ENCODE measurements at regions not wholly inside any gene's neighbourhood (a gene's known extent, or its start where the extent isn't known, plus 50 kb on each side); places are given as distances from the start of the nearest gene placed in this dataset.

DNA sequence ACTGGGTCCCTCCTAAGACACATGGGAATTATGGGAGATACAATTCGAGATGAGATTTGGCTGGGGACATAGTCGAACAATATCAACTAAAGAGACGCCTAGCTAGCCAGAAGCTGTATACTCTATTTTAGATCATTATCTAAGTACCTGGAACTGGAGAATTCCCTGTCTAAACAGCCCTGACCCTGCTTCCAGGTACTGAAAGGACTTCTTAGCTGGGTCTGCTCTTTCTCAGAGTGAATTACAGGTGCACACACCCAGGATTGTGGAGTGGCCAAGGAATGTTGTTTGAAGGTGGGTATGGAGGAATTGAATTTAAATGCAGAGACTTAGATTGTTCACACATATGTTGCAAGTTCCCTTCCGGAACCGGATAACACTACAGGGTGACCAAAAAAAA, 733.0 kb downstream of the RPS29 start:
- DNase-seq (ENCODE audit: low read depth) = no peak

DNA sequence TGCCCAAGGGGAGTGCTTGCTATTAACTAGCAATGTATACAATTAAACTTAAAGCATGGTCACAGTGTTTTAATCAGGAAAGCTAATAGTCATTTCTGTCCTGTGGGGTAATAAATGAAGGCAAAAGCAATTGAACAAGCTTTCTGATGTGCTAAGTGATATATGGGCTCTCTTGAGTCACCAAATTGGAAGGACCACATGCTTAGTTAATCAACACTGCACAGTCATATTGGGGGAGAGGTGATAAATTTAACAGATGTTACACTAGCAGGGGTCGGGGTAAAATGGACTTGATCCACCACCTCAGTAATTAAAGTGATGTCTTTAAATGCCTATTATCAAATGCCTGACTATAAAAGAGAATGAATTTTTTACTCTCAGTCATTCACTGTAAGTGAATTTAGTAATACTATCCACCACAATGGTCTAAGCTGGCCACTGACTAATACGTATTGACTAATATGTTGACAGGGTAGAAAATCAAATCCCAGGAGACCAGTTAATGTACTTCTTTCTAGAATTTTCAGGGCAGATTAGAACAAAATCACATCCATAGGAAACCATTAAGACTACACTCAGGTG, 736.3 kb downstream of the RPS29 start:
- DNase-seq (ENCODE audit: low read depth) = no peak

DNA sequence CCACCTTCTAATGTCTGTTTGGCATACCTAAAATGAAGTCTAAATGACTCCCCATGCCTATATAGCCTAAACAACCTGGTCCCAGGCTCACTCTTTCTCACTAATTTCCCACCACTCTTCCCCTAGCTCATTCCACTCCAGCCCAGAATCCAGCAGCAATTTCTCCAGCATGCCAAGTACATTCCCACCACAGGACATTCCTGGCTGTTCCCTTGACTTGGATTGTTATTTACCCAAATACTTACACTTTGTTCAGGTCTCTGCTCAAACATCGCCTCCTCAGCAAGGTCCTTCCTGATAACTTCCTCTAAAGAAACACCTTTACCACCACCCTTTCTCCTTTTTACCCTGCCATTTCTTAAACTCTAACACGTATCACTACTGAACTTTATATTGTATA, 743.4 kb downstream of the RPS29 start:
- DNase-seq (ENCODE audit: low read depth) = no peak

DNA sequence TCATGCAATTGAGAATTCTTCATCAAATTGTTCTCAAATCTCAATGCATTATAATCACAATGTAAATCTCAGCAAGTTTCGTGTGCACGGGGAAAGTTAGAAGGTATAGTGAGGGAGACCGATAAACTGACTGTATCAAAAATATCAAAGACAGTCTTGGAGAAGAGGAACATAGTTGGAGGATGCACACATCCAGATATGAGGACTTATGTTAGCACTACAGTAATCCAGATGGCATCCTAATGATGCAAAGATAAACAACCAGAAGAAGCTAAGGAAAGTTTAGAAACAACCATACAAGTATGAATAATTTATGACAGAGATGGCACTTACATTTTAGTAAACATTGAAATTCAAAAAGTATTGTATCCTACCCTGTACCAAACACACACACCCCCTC, 760.1 kb downstream of the RPS29 start:
- DNase-seq (ENCODE audit: low read depth) = no peak

DNA sequence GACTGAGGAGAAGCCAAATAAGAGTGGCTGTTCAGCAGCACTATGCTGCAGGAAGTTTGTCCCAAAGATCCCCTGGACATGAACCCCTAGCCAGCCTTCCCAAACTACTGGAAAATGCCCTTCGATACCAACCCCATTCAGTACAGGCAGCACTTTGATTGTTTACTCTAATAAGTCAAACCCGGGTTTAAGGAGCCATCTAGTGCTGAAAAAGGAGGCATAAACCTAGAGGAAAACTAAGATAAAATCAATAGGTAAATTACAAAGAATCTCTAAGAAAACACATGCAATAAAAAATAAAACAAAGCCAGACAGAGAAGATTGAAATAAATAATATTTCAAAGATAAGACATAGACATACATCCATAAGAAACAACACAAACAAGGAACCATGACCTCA, 771.6 kb downstream of the RPS29 start:
- no peak for DNase-seq (ENCODE audit: low read depth)

DNA sequence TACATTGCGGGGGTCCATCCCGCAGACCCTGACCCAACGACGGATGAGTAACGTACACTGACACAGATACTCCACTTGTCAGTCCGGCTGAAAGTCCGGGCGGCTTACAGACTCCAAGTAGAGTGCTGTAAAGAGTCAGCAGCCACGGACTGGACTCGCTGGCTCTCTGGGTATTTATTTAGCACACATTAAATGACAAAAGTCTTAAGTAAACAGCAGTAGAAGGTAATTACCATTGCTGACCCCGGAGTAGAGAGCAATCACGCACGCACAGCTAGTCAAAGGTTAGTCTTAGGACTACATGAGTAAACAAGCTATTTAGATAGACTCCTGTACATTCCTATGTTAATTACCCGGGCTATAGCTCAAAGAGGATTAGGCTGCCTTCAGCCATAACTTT, 780.9 kb downstream of the RPS29 start:
- DNase-seq (ENCODE audit: low read depth) = no peak

DNA sequence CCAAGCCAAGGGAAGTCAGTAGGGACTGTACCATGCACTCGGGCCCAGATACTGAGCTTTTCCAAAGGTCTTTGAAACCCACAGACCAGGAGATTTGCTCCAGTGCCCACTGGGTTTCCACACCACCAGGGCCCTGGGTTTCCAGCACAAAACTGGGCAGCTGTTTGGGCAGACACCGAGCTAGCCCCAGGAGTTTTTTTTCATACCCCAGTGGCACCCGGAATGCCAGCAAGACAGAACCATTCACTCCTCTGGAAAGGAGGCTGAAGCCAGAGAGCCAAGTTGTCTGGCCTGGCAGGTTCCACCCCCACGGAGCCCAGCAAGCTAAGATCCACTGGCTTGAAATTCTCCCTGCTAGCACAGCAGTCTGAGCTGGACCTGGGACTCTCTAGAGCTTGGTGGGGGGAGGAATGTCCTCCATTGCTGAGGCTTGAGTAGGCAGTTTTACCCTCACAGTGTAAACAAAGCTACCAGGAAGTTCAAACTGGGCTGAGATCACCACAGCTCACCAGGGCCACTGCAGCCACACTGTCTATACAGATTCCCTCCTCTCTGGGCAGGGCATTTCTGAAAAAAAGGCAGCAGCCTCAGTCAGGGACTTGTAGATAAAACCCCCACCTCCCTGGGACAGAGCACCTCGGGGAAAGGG, 793.7 kb downstream of the RPS29 start:
- DNase-seq (ENCODE audit: low read depth) = no peak

DNA sequence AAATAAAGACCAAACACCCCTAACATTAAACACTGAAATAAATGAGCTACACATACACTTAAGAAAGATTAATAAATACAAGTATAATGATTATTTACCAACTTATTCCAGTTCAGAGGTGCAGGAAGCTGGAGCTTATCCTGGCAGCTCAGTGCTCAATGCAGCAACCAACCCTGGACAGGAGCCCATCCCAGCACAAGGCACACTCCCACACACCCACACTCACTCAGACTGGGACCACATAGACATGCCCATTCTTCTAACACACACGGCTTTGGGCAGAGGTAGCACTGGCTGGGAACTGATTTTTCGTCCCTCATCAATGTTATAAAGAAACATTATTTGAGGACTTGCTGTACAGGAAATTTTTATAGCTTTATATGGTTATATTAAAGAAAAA, 797.4 kb downstream of the RPS29 start:
- DNase-seq (ENCODE audit: low read depth) = no peak

DNA sequence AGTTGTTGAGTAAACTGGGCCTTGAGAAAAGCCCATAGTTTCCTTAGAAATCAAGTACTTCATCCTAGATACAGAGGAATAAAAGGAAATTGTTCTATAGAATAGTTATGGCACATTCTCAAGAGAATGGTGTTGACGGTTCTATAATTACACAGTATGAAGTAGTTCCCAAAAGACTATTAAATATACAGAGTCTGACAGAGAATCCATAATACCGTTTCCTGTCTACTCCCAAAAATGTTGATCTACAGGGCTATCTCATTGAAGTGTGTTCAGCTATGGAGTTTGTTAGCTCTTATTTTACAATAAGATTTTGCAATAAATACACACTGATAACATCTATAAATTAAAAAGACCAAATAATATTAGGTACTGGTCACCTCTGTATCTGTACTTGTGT, 799.7 kb downstream of the RPS29 start:
- DNase-seq (ENCODE audit: low read depth) = no peak

DNA sequence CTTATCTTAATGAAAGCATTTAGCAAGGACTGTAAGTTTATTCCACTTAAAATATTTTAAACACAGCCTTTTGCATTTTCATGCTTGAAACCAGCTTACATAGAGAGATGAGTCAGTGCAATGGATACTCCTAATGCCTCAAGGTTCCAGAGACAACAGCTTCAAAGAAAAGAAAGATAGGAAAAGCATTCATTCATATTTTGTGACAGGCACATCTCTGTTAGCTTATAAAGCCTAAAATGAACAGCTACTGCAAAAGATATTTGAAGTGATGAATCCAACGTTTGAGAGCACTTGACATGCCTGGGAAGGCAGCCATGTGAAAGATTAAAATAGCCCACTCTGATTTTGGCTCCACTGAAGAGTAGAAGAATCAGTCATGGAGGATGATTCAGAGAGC, 814.5 kb downstream of the RPS29 start:
- no peak for DNase-seq (ENCODE audit: low read depth)

DNA sequence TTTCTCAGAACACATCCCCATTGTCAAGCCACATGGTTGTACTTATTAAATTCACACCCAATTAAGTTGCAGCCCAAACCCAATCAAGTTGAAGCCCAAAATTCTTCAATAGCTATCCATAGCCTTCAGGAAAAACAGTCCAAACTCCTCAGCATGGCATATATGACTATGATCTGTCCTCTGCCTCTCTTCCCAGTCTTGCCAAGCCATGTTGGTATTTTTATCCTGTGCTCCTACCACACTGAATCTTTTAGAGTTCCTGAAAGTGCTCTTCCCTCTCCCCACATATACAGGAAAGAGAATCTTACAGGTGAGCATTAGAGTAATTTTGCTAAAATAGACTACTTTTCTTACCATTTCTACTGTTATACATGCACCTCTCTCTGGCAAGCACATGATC, 834.9 kb downstream of the RPS29 start:
- DNase-seq (ENCODE audit: low read depth) = no peak

DNA sequence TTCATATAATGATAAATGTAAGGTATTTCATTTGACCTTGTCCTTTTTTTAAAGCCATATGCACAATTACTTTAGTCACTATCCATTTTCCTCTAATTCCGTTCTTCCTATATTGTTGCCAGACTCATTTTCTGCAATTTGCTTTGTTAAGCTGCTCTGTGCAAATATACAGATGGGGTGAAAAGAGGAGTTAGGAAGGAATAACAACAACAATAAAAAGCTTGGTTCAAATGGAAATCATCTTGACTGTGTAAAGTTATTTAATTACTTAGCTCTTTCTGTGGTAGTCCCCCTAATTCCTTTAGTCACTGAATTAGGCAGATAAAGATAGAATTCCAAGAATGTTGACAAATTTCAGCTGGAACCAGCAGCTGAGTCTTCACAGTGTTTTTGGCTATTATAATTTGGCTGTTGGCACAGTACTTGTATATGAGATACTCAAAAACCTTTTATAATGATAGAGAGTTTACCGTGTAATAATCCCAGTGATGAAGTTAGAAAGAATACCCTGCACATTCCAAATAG, 838.0 kb downstream of the RPS29 start:
- DNase-seq (ENCODE audit: low read depth) = no peak

DNA sequence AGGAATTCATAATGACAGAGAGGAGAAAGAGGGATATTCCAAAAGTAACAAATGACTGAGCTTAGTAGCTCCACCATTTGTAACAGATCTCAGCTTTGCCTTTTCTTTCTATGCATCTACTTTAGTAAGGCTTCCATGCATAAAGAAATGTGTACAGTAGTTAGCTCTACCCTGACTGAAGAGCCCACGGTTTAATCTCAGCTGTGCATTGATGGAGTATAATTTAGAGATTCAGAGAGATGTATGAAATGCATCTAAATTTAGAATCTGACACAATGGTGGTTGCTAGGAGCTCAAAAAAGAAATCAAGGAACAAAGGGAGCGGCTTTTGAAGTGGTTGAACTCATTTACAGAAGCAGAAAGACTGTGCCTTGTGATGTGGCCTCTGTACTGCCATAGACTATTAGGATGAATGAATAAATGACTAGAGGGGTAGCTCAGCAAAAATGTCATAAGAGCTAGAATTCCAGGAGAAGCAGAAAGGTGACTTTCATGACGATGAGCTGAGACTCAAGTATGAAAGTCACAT, 838.6 kb downstream of the RPS29 start:
- DNase-seq (ENCODE audit: low read depth) = no peak

DNA sequence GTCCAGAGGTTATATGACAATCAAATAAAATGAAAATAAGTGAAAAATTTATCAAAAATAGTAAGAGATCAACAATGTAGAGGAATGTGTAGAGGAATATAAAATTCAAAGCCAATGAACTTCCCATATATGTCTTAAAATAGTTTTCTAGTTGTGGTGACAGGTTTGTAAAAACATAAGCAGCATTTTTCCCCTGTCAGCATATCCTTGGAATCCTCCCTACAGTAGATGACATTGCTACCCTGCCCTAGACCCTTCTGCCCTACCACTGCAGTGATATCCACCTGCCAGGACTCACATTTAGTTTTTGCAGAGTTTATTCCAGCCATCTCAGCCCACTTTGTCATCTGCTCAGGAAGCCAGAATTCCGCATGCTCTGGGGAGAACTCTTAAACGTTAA, 842.0 kb downstream of the RPS29 start:
- no peak for DNase-seq (ENCODE audit: low read depth)

DNA sequence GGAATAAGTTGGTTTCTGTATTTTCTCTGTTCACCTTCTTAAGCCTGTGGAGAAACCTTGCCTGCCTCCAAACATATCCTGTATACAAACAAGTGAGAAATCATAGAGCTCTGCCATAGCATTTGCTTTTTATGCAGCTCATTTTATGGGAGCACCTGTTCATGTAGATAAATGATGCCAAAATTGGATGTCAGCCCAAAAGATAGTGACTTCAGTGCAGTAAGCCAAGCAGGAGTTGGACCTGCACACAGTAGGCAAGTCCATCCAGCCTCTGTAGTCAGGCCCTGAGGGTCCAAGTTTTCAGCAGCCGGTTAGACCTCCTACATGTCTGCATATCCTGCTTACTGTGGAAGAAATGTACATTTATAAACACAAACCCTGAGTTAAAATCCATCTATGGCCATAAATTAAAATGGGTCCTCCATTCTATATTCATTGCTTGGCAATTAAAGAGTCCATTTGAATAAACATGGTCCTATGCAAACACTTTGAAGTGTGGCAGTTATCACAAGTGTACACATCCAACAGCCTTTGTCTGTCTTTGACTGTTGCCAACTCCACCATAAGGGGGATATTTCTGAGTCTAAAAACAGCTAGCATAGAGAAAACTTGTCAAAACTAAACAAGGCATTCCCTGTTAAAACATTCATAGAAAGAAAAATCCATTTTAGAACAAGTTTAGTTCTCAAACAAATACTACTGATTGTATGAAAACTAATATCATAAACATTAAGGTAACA, 847.8 kb downstream of the RPS29 start:
- no peak for DNase-seq (ENCODE audit: low read depth)

DNA sequence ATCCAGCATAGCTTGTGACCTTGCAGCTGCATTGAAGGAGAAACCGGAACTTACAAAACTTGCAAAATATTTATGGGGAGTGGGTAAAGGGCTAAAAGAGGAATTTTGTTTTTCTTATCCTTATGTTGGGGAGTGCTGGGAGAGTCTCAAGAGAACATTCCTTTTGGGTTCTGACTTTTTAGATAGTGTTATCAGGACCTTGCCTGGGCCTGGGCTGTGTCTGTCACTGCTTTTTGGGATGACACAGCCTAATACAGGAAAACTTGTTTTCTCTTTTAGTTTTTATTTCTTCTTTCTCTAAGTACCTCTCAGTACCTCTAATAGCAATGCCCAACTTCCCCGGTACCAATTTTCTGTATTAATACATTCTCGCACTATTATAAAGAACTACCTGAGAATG, 850.6 kb downstream of the RPS29 start:
- no peak for DNase-seq (ENCODE audit: low read depth)

DNA sequence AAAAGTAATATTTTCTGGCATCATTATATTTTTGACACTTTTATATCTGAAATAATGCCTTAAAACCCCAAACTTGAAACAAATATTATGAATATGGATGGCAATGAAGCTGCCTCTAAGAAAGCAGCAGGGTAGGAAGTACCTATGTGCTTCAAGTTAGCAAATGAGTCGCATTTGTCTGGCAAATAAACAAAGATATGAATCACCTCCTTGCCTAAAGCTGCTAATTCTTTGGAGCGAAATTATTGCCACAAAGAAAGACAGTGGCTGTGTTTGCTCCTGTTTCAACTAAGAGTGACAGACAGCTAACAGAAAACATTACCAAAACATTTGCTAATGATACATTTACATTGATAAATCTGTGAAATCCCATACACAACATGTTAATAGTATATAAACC, 854.9 kb downstream of the RPS29 start:
- no peak for DNase-seq (ENCODE audit: low read depth)

DNA sequence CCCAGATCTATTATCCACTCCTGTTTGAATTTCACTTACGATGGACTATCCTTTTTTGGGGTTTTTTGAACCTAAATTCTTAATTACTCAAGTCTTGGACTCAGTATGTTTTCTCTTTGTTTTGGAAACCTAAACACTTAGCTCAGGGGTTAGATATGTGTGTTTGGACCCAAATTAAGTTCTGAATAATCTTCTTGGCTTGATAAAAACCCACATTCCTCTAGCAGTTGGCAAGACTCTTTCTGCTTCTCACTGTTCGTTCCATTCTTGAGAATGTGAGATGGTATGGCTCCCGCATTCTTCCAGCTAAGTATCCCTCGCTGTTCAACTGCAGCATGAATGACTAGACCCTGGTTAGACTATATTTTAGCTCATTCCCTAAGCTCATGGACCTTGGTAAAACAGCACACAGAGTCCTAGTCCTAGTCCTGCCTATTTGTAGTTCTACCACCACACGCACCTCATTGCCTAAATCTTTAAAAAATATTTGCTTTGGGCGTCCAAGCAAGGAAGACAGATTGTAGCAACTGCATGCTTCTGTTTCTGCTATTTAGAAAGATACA, 860.0 kb downstream of the RPS29 start:
- DNase-seq (ENCODE audit: low read depth) = no peak

DNA sequence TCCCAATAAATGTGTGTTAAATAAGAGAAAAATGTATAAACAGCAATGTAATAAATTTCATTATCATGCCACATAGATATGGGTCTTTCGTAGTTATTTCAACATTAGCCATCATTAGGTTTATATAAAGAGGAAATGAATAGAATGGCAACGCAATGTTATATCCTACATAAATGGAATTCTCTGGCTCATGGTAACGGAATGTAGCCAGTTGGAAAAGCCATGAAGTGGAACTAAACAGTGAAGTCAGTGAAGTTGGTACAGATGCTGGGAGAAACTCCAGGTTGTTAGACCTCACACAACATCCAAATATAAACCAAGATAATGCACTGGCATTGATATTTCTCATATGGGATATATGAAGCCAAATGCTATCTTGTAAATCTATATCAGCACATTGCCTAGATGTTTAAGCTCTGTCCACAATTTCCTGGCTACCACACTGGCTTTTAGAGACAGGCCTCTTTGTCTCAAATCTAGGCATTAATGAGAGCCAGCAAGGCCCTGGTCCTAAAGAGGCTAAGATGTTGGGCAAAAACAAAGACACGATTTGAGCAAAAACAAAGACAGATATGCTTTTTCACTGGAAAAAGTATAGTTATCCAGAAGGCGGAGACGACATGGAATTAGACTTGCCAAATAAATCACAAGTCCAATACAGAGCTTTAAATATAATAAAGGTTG, 861.0 kb downstream of the RPS29 start:
- no peak for DNase-seq (ENCODE audit: low read depth)

DNA sequence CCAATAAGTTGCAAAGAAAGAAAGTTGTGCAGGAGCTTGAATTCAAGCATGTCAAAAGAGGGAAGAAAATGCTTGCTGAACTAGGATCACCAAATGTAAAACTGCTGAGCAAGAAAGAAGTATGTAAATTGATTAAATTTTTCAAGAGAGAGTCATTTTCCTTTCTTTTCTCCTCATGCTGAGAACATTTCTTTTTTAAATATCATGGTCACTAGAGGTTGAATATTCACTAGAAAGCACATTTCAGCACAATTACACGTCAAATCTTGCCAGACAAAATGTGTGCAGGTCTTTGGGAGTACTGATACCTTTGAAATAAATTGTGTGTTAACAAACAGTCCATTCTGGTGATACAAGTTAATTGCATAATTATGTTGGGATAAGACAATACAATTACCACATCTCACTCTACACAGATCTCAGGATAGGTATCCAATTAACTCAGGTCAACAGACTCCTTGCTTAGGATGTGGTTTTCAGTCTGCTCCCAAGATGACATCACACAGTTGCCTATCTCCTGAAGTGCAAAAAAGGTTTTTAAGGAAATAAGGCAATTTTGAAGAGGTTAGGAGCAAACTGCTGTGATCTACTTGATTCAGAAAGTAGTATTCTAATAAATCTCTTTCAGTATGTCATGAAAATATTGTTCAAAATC, 862.2 kb downstream of the RPS29 start:
- no peak for DNase-seq (ENCODE audit: low read depth)

DNA sequence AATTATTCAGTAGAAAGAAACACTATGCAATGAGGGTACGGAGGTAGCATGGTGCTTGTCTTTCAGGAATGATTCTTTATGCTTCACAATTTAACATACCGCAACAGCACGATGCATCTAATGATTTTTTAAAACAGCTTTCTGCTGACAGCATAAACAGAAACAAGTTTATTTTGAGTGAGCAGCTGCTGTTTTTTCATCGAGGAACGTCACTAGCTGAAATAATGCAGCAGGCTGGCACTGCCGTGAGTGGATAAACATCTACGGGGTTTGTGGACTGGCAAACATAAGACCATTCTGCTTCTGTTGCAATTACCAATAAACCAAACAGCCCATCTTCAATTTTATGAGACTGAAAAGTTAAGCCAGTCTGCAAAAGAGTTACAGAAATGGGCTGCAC, 871.8 kb downstream of the RPS29 start:
- DNase-seq (ENCODE audit: low read depth) = no peak

DNA sequence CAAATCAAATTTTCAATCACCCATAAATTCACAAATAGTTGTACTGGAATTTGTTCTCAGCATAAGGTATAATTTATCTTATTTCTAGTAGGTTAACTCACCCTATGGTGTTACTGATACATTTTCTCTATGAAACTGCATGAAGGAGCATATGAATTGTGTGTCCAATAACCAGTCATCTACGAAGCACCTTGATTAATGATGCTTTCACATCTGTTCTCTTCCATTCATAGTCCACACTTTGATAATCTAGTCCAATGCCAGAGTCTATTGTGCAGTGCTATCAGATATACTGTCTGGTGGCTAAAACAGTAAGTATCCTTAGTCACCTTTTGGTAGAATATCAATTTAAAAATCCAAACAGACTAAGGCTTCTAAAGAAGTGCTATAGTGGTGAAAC, 876.0 kb downstream of the RPS29 start:
- DNase-seq (ENCODE audit: low read depth) = no peak
